GM12865 (cell line): ENCODE measurements at regions not wholly inside any gene's neighbourhood (a gene's known extent, or its start where the extent isn't known, plus 50 kb on each side); places are given as distances from the start of the nearest gene placed in this dataset.
A peak's percentile ranks its signal among the peaks of the same experiment; 100 is the strongest.

Experiments used
- DNase-seq: peaks from one replicate; pipeline ENCODE4 v3.0.0; 2010; ENCODE audit warnings: low read depth
- H3K4me3 ChIP-seq: 2 replicates; pipeline ENCODE4 v1.5.1; 2011; ENCODE audit warnings: mild to moderate bottlenecking, low read depth, low read length, control low read depth
- CTCF ChIP-seq: IDR thresholded peaks from 2 replicates; pipeline ENCODE4 v1.5.1; 2011; ENCODE audit warnings: low read length, control low read depth, low read depth, inconsistent platforms; ENCODE audit not compliant: insufficient read depth; ENCODE audit errors: missing control alignments

- no peak for TF ChIP-seq CTCF
- no peak for DNase-seq
- H3K4me3 ChIP-seq, result no peak overlapping the region
These were observed 116.4 kb upstream of the RIPOR2 start for GRCh38 chr6:25052181-25052580.

GRCh38 chr6:25053875-25054371 lies 118.2 kb upstream of the RIPOR2 start:
- DNase-seq, result peak; percentile 79
- TF ChIP-seq CTCF, result no peak
- no peak overlapping the region for H3K4me3 ChIP-seq

GRCh38 chr6:25054469-25054868 lies 118.7 kb upstream of the RIPOR2 start:
- no peak overlapping the region for H3K4me3 ChIP-seq
- TF ChIP-seq CTCF, result no peak
- no peak for DNase-seq

GRCh38 chr6:25056130-25056529 lies 120.4 kb upstream of the RIPOR2 start:
- H3K4me3 ChIP-seq, result no peak overlapping the region
- DNase-seq, result peak; percentile 85
- TF ChIP-seq CTCF, result no peak

- H3K4me3 ChIP-seq, result no peak overlapping the region
- TF ChIP-seq CTCF, result no peak
- no peak for DNase-seq
These were observed 121.5 kb upstream of the RIPOR2 start for GRCh38 chr6:25057111-25057905.

- H3K4me3 ChIP-seq, result no peak overlapping the region
- TF ChIP-seq CTCF, result no peak
- no peak for DNase-seq
These were observed 122.7 kb upstream of the RIPOR2 start for GRCh38 chr6:25058441-25058840.

- no peak for DNase-seq
- H3K4me3 ChIP-seq, result no peak overlapping the region
- TF ChIP-seq CTCF, result no peak
These were observed 123.2 kb upstream of the RIPOR2 start for GRCh38 chr6:25058941-25059340.
